ENCODE measurements at regions not wholly inside any gene's neighbourhood (a gene's known extent, or its start where the extent isn't known, plus 50 kb on each side); places are given as distances from the start of the nearest gene placed in this dataset.

DNA sequence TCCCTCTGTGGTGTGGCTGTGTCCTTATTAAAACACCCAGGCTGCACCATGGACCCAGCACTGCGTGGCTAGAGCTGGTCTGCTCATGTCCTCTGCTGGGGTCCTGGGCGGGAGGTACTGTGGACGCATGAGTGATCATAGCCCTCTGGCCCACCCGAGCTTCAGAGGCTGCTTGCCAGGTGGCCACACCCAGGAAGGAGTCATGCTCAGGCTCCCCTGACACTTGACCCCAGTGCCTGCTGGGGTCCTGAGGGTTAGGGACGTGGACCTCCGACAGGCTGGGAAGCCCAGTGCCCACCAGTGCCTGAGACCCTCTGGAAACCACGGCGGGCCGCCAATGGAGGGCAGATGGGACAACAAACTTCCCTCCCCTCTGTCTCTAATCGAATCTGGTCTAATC lies 66.3 kb upstream of the HS6ST1 start:
- Histone ChIP-seq H3K4me1 (peaks cover 18% of the 10 kb centered on the region), H3K27ac (replicated peaks) (no peak overlapping the region), H3K36me3 (no peaks in the 10 kb centered on the region), H3K27me3 (ENCODE audit: low read depth) (no peaks in the 10 kb centered on the region), H3K9me3 (replicated peaks) (no peaks in the 10 kb centered on the region), H3K4me3 (no peak overlapping the region)
- no peak for DNase-seq
- intact Hi-C loops (cut with micrococcal nuclease) = no loop called here
- no peak for TF ChIP-seq CTCF (IDR thresholded peaks at IDR 0.05; ENCODE audit: borderline replicate concordance)

GRCh38 chr2:128385365-128385764 lies 66.7 kb upstream of the HS6ST1 start:
- peaks cover 14% of the 10 kb centered on the region for H3K4me1 ChIP-seq
- no peaks in the 10 kb centered on the region for H3K36me3 ChIP-seq
- TF ChIP-seq CTCF (IDR thresholded peaks at IDR 0.05; ENCODE audit: borderline replicate concordance) = no peak
- H3K27me3 ChIP-seq (ENCODE audit: low read depth) = no peaks in the 10 kb centered on the region
- H3K9me3 ChIP-seq (replicated peaks) = no peaks in the 10 kb centered on the region
- H3K27ac ChIP-seq (replicated peaks) = no peak overlapping the region
- intact Hi-C loops (cut with micrococcal nuclease) = no loop called here
- DNase-seq = no peak
- no peak overlapping the region for H3K4me3 ChIP-seq

DNA sequence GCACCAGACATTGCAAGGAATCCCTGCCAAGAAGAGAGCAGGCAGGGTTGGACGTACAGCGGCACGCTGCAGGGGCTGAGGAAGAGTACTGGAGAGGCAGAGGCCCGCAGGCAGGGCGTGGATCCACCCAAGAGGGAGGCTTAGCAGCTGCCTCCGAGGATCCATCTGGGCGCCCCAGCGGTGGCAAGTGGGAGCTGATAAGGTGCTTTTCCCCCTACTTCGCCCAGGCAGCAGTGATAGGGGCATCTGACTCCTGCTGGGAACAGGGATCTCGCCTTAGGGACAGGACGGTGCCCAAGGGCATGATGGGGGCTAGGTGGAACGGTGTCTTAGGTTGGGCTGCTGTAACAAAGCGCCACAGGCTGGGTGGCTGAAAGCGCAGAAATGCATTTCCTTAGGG lies 67.4 kb upstream of the HS6ST1 start:
- intact Hi-C loops (cut with micrococcal nuclease) = no loop called here
- H3K9me3 ChIP-seq (replicated peaks) = no peaks in the 10 kb centered on the region
- no peaks in the 10 kb centered on the region for H3K27me3 ChIP-seq (ENCODE audit: low read depth)
- H3K4me3 ChIP-seq = no peak overlapping the region
- DNase-seq = no peak
- H3K36me3 ChIP-seq = no peaks in the 10 kb centered on the region
- peaks cover 7% of the 10 kb centered on the region for H3K4me1 ChIP-seq
- no peak overlapping the region for H3K27ac ChIP-seq (replicated peaks)
- no peak for TF ChIP-seq CTCF (IDR thresholded peaks at IDR 0.05; ENCODE audit: borderline replicate concordance)

DNA sequence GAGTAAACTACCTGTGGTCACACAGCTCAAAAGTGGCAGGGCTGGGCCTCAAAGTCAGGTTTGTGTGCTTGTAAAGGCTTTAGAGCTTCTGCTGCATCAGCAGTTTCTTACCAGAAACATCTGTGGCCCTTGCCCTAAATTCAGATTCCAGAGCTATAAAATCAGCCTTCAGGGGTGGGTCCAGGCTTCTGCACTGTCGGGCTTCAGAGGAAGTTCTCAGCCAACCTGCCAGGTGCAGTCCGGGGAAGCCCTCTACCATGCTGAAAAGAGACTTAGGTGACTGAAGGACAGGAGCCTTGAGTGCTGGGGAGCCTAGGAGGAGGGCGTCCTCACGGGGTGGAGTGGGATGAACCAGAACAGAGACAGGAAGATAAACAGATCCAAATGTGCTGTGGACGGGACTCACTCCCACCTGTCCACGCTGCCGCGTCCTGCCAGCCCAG lies 69.9 kb upstream of the HS6ST1 start:
- Histone ChIP-seq H3K27me3 (ENCODE audit: low read depth) (no peaks in the 10 kb centered on the region), H3K4me3 (no peak overlapping the region), H3K4me1 (no peaks in the 10 kb centered on the region), H3K9me3 (replicated peaks) (no peaks in the 10 kb centered on the region), H3K27ac (replicated peaks) (no peak overlapping the region), H3K36me3 (no peaks in the 10 kb centered on the region)
- peak; percentile 5 for DNase-seq
- TF ChIP-seq CTCF (IDR thresholded peaks at IDR 0.05; ENCODE audit: borderline replicate concordance) = no peak
- intact Hi-C loops (cut with micrococcal nuclease) = no loop called here

- intact Hi-C loops (cut with micrococcal nuclease) = no loop called here
- Histone ChIP-seq H3K4me3 (no peak overlapping the region), H3K4me1 (no peaks in the 10 kb centered on the region), H3K36me3 (no peaks in the 10 kb centered on the region), H3K9me3 (replicated peaks) (no peaks in the 10 kb centered on the region), H3K27me3 (ENCODE audit: low read depth) (no peaks in the 10 kb centered on the region), H3K27ac (replicated peaks) (no peak overlapping the region)
- no peak for TF ChIP-seq CTCF (IDR thresholded peaks at IDR 0.05; ENCODE audit: borderline replicate concordance)
- no peak for DNase-seq
These were observed 70.9 kb upstream of the HS6ST1 start for GRCh38 chr2:128389388-128390086.

All from left ventricle myocardium inferior (tissue), 1 donor.